CD4-positive, alpha-beta T cell treated with Interleukin-21 for 1 hour (primary cell): ENCODE measurements at regions not wholly inside any gene's neighbourhood (a gene's known extent, or its start where the extent isn't known, plus 50 kb on each side); places are given as distances from the start of the nearest gene placed in this dataset.

Experiments
- DNase-seq: peaks from one replicate; pipeline ENCODE4 v3.0.0-alpha.2; 2020

DNA sequence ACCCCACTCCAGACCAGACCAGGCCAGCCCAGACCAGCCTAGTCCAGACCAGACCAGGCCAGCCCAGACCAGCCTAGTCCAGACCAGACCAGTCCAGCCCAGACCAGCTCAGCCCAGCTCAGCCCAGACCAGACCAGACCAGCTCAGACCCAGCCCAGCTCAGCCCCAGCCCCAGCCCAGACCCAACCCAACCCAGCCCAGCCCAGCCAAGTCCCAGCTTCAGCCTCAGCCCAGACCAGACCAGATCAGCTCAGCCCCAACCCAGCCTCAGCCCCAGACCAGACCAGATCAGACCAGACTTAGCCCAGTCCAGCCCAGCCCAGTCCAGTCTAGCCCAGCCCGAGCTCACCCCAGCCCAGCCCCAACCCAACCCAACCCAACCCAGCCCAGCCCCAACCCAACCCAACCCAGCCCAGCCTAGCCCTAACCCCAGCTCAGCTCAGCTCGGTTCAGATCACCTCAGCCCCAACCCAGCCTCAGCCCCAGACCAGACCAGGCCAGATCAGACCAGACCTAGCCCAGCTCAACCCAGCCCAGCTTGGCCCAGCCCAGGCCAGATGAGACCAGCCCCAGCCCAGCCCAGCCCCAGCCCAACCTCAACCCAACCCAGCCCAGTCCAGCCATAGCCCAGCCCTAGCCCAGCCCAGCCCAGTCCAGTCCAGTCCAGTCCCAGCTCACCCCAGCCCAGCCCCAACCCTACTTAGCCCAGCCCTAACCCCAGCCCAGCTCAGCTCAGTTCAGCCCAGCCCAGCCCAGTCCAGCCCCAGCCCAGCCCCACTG lies 204.7 kb downstream of the BCL11B start:
- no peak for DNase-seq

DNA sequence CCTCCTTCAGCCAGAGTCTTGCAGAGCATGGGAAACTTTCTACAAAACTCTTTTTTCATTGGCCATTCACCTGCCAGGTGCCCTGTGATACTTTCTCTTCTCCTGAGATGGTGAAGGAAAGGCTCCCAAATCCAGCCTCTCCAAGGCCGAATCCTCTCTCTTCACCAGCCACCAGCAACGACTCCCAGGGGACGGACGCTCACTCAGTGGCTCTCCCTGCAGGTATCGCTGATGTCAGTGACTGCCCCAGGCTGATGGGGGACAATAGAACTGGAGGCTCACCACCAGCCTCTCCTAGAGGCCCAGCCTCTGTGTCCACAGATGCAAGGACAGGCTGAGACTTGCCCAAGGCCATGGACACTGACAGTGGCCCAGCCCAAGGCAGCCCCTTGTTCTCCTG lies 204.1 kb downstream of the BCL11B start:
- DNase-seq, result no peak

DNA sequence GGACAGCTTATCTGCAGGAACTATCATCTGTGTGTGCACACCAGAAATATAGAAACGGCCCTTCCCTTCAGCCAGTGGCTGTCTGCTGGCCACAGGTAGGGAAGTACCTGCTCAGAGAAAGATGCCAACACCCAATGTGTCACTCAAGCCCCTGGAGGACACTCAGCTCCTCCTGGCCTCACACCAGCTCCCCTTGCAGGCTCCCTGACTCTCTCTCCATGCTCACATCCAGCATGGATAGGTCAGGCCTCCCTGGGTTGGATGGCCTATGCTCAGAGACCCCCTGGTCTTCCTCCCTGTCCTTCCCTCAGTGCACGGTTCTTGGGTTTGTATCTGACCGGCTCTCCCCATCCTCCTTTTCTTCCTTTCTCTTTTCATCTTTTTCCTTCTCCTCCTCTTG lies 202.1 kb downstream of the BCL11B start:
- DNase-seq, result no peak

DNA sequence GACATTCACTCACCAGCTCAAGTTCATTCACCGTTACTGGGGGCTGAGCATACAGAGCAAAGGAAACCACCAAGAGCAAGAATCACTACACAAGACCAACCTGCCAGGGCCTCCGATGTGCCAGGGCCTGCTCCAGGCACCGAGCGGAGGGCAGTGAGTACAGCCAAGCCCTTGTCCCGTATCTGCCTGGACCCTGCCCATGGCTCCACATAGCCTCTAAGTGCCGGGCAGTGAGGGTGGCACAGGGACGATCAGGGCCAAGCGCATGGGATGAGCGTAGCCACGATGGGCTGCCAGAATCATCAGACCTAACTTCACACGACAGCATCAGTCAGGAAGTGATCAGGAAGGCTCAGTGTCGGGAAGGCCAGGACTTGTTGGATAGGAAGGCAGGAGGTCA lies 199.6 kb downstream of the BCL11B start:
- DNase-seq, result no peak

DNA sequence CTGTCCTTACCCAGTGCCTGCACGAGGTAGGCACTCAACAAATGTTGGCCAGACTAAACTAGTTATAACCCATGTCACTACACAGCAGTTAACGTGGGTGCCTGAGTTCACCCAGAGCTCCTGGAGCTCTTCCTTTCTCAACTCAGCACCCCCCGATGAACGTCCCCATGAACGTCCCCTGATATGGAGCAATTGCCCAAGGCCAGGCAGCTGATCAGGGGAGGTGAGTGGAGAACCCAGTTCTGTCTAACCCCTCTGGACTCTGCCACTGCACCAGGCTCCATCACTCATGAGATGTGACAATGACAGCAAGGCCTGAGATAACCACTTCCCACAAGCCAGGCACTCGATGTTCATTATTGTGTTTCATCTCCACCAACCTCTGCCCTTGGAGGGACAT lies 199.0 kb downstream of the BCL11B start:
- no peak for DNase-seq

DNA sequence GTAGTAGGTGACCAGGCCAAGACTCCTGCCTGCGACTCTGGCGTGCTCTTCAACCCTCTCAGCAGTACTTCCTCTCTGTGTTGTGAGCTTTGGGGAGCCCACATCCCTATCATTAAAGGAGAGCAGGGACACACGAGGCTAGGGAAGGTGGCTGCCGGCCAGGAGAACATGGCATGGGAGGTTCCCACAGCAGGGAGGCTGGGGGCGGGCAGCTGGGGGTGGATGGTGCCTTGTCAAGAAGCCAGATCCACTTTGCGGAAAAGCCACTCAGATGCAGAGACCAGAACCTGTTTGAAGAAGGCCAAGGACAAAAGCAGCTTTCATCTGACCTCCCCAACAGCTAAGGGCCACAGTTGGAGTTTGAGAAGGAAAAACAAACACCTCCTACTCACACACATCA lies 198.6 kb downstream of the BCL11B start:
- no peak for DNase-seq

DNA sequence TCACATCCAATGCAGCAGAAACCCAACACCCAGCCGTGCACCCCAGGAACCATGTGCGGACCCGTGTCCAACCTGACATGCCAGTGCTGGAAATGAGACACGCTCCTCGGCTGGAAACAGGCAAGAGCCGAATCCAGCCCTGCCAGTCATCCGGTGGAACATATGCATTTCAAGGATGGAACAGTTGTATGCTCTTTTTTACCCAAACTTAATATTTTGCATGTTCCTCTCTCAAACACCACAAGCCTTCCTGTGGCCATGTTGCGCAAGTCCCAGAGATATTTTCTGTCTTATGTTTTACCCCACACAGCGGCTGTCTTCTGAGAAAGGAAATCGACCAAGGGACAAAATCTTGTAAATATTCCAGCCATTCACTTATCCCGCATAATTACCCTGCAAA lies 196.9 kb downstream of the BCL11B start:
- no peak for DNase-seq

DNA sequence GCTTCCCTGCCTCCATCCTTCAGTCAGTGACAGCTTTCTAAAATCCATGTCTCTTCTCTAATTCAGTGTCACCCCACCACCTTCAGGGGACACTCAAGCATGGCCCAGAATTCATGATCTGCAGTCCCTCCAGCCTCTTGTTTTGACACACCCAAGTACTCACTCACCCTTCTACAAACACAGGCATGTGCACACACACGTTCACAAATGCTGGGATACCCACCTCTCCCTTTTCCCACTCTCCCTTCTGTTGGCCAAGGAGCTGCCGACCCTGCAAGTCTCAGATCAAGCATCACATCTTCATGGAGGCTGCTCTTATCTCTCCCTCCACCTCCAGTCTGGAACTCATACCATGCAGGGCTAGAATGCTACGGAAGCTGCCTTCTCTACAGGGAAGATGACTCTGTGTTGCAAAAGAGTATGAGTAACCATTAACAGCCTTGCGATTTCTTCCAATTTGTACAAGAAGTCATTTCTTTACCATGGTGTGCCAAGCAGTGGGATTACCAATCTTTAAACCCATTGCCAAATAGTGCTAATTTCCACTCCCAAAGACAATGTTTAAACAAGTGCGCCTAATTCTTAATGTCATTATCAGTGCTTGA lies 196.1 kb downstream of the BCL11B start:
- DNase-seq, result no peak

DNA sequence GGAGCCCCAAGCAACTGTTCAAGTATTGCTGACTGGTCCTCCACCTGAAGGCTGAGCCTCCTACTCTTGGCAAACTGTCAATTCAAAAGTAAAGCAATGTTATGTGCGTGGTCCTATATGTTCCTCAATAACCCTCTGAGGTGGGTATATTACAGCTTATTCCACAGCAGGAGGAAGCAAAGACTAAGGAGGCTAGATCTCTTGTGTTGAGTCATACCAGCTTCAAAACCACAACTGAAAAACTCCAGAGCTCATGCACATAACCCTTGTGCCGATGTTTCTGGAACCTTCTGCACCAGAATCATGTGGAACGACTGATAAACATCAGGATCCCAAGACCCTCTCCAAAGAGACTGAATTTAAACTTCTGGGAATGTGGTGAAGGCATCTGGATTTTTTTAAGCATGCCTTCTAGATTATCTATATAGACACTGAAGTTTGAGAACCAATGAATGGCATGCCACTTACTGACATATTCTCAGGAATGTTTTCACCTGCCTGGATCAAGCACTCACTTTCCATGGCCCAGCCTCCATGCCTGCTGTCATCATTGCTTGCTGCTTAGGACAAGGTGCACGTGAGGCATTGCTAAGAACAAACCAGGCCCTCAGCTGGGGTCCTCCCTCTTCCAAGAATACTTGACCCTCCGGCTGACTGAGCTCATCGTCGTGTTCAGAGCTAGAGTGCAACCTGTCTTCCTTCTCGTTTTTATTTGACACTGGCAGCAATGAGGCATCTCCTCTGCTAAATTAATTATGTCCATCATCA lies 194.7 kb downstream of the BCL11B start:
- no peak for DNase-seq

DNA sequence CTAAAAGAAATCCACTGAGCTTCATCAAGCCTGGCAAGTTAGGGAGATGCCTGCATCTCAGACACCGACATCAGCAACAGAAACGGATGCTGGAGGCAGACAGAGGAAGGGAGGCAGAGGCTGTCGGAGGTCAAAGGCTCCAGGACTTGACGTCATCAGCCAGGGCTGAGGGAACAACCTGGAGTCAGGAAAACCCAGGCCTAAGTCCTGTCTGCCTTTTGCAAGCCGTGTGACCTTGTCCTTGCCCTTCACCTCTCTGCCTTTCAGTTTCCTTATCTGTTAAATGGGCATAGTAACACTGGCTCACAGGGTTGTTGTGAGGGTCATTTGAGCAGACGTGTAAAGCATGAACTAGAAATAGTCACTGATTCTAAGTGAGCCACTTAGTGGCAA lies 194.2 kb downstream of the BCL11B start:
- no peak for DNase-seq

DNA sequence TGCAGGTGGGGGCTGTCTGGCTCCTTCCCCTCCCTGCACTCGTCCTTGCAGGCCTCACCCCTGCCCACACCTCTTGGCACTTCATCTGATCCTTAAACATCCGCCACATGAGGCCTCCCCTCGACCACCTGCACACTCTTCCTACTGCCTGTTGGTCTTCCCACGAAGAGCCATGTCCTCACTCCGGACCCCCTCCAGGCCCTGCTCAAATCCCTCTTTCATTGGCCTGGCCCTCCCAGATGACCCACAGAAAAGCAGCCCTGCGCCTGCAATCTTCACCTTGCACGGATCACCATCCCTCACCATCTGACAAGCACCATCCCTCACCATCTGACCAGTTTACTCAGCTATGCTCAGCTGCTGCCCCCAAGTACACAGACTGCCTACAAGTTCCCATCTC lies 193.6 kb downstream of the BCL11B start:
- no peak for DNase-seq

DNA sequence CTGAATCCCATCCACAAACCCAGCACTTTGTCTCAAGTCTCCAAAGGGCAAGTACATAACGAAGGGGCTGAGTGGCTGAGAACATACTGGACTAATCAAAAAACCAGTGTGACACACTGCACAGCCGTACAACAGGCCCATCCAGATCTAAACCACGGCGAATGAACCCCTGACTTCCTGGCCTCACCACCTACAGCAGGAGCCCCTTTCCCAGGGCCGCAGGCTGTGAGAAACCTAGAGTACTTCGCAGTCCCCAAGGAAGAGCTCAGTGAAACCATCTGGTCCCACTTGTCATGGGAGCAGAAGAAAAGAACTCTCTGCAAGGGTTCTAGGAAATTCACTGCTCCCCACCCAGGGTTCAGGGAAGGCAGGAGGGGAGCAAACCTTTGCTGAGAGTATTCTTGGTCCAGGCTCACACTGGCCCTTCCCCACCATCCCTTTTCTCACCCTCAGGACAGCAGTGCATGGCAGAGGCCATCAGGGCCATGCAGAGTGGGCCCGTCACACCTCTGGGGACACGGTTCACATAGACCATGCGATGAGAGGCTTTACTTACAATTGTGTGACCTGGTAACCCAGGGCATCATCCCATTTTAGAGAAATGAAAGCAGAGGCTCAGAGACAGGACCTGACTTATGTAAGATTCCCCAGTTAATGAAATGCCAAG lies 192.8 kb downstream of the BCL11B start:
- DNase-seq, result no peak

DNA sequence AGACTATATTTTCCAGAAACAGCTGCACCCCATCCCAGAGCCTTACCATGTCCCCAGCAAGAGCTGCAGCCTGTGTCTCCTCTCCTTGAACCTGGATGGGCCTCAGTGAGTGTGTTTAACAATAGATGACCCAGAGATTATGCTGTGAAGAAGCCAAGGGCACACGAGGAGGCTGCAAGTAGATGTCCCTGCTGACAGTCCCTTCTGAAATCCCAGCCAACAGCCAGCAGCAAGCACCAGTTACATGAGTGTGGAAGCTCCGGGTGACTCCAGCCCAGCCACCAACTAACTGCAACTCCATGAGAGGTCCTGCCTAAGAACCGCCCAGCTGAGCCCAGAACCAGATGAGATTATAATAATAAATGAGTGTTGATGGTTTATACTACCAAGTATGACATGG lies 191.7 kb downstream of the BCL11B start:
- no peak for DNase-seq

DNA sequence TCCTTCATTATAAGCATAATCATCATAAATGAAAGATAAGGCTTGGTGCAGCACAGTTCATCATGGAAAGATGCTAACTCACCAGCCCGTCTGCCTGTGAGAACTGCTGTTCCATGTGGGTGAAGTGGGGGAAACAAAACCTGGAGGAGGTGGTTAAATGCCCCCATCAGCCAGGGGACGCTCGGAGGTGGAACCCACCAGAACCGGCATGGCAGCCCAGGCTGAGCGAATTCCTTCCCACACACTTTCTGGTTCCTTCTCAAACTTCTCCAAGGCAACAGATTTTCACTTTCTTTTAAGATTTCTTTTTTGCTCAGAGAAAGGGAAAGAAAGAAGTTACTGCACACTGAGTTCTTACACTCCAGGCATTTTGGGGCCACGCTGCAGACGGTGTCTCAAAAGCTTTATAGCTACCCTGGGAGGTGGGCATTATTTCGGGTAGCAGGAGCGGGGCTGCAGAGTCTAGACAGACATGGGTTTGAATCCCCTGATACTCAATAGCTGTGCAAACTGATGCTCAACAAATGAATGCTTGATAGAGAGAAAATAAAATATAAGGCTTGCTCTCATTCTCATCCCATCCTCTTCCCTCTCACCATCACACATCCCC lies 190.7 kb downstream of the BCL11B start:
- DNase-seq, result no peak

DNA sequence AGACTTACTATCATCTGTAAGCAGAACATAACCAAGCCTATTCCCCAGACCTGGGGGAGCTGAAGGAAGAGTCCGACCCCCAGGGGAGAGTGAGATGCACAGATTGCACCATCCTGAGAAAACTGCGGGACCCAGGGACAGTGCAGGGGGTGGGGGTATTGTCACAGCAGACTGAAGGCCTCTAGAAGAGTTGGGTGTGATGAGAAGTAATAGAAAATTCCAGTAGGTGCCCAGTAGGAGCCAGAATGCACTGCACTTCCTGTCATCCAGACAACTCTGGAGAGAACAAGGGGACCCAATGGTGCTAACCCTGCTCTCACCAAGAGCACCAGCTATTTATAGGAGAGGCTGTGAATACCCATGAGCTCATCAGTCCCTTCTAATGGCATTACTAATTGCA lies 190.1 kb downstream of the BCL11B start:
- no peak for DNase-seq

DNA sequence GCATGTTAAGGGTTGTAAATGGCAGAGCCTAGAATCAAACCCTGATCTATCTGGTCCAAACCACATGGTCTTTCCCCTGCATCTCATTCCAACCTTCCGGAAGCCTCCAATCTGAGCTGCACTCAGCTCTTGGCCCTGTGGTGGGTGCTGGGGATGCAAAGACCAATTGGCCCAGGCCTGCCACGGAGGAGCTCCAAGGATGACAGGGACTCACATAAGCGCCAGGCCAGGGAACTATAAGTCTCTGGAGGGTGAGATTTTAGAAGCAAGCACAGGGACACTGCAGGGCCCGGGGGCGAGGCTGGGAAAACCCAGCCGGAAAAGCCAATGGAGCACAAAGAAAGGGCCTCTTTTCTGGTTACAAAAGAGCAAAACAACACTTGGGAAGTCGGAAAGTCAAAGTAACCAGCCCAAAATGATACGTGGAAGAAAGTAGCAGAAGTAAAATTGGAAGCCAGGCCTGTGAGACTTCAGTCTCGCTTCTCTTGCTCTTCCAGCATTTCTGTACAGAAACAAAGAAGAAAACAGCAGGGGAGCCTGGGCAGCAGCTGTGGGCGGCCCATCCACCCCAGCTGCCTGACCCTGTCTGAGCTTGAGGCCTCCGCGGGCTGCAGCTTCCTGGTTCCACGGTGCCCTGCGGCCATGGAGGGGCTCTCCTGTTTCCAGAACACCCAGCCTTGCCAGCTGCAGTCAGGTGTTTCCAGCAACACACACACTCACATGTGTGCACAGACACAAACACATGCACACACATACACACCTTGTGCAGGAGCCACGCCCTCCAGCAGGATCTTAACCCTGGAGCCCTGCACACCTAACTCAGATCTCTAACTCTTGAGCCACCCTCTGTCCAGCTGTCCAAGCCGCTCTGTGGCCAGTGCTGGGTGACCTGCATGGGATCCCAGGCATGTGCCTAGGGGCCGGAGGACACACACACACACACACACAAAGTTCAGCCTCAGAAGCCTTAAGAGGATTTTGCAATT lies 178.2 kb downstream of the BCL11B start:
- DNase-seq, result no peak

DNA sequence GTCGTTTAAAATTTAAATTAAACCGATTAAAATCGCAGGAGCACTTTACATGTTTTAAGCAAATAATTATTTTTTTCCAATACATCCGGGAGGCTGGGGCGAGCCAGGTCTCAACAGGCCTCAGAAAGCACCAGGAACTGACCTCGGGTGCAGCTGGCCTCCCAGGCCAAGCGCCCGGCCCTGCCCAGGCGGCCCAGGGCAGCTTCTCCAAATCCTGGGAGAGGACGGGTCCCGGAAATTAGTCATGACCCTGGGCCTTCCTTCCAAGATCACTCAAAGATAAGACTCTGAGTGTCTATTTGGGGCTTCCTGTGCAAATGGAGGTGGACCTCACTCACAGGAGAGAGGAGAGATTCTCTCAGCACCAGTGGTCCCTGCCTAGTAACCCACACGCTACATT lies 177.1 kb downstream of the BCL11B start:
- no peak for DNase-seq

DNA sequence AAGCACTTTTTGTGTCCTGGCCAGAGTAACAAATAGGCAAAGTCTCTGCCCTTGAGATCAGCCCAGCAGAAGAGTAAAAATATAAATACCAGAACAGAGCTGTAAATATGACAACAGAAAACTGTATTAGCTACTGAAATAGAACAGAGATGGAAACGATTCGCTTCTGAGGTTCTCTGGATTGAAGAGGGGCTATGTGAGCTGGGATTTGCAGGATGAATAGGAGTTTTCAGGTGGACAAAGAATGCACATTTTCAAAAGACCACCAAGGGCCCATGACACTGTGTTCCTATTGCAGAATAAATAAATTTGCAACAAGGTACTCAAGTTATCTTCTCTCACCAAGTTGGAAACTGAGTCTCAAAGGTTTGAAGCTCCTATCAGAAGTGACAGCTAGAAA lies 176.6 kb downstream of the BCL11B start:
- DNase-seq, result no peak

DNA sequence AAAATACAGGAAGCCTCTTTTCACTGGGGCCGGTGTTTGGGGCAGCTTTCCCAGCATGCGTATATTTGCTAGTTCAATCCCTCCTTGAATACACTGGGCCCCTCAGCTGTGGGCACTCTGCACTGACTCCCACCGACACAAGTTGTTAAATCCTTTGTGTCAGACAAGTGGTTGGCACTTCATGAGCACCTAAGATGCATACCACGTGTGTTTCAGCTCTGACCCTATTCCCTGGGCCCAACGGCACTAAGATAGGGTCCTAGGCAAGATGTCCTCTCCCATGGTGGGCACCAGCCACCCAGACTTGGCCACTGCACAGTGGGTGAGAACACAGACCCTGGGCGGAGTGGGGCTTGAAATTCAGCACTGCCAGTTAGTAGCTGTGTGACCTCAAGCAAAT lies 173.8 kb downstream of the BCL11B start:
- DNase-seq, result no peak

DNA sequence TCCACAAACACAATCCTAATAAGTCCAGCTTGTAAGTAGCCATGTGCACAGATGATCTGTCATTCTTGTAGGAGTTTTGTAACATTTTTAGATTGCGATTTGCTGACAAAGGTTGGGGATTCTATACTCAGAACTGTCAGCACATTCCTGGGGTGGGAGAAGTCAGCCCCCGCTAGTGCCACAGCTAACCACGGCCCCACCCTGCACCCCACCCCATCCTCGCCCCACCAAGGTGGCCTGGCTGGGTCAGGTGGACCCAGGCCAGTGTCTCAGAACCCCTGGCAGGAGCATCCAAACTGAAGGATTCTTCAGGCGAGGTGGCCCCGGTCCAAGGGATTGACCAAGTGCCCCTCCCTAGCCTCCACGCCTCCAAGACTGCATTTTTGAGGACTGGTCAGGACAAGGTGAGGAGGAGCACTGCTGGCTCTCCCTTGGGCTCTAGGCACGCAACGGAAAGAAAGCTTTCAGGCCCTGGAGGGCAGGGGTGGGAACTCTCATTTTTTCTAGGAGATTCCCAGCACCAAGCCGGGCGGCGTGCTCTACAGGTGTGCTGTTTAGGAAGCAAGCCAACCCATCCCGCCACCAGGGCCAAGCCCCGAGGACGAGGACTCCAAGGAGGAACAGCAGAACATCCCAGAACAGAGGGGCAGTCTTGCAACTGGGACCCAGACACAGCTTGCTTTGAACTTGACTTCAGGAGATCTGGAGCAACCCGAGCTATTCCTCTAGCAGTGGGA lies 172.8 kb downstream of the BCL11B start:
- no peak for DNase-seq
